ENCODE measurements at regions not wholly inside any gene's neighbourhood (a gene's known extent, or its start where the extent isn't known, plus 50 kb on each side); places are given as distances from the start of the nearest gene placed in this dataset.
"Not testable (repeated sequence)": the region's sequence is repeated elsewhere in the genome, so short reads cannot be mapped to it uniquely, and the experiment has no call there.

DNA sequence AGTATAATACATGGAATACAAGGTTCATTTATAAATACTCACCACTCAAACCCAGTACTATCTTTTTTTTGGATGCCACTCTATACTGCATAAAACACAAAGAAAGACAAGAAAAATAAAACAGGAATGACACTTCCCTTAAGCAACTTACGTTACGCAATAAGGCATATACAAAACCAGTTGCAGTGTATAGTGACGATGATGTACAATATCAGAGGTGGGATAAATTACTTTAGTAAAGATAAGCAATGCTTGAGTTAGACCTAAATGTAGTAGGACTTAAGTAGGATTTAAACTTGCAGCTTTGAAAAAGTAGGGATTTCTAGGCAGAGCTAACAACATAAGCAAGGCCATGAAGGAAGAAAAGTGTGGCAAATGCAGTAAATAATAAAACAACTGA lies 374.9 kb downstream of the SPRY2 start:
- no peak for DNase-seq

DNA sequence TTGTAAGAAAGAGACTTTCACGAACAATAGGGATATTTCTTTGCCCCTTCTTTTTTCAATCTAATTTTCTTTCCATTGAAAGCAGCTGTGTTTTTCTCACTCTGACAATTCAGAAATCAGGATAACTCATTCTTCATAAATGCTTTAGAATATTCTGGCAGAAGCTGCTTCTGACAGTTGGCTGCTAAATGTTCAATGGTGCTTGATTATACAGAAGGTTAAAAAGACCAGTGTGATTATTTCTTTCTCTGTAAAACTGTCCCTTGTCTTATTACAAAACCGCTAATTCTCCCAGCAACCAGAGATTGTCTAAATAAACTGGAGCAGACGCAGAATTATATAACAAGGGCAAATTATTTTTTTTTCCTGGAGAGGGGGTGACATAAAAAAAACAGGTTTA lies 394.4 kb downstream of the SPRY2 start:
- DNase-seq, result no peak

GRCh38 chr13:79943346-79944023 lies 397.4 kb downstream of the SPRY2 start:
- no peak for DNase-seq

DNA sequence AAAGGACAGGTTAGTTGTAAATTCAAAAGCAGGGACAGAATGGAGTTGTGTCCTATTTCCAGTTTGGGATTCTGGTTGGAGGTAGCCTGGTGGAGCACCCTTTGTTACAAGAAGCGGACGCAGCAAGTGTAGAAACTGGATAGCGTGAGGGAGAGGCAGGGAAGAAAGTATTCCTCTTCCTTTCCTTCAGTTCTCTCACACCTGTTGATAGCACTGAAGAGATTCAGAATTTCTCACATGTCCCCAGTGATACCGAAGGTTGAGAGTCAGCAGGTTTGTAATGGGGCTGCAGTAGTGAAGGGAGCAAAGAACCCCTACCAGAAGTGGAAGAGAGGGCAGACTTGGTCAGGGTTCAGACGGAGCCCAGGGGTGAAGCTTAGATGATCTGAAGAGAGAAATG lies 399.2 kb downstream of the SPRY2 start:
- DNase-seq, result no peak

- no peak for DNase-seq
These were observed 401.2 kb downstream of the SPRY2 start for GRCh38 chr13:79939689-79940088.

GRCh38 chr13:79937771-79938216 lies 403.1 kb downstream of the SPRY2 start:
- no peak for DNase-seq

GRCh38 chr13:79937311-79937710 lies 403.6 kb downstream of the SPRY2 start:
- DNase-seq, result no peak

GRCh38 chr13:79936368-79937136 lies 404.4 kb downstream of the SPRY2 start:
- DNase-seq, result no peak

DNA sequence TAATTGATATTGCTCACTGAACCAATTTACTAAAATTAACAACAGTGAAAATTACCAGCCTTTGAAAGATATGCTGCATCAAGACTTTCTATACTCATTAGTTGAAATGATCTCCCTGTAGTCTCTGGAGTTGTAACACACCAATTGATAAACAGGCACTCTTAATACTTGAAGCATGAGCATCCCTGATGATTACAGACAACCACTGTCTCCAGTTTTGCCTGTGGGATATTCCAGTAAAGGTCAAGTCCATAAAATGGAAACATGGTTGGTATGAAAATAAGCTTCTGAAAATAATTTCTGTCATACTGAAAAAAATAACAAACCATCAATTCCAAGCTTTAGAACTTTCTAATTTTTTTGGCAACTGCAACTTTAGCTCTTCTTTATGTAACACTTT lies 405.8 kb downstream of the SPRY2 start:
- no peak for DNase-seq

GRCh38 chr13:79933389-79933788 lies 407.5 kb downstream of the SPRY2 start:
- DNase-seq, result no peak

DNA sequence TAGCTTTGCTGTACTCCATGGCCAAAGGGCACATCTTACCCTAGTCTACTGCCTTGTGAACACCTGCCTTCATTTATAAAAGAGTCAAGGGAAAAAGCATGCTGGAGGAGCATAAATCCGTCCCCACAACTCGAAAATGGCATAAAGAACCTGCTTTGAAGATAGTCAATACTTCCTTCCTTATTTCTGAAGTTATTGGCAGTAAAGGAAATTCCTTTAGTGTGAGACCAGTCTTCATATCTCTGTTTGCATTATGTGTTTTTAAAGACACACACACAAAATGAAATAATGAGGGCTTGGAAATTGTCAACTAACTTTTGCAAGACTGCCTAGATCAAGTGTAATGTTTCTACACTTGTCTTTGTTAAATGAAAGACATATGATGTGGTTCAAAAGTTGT lies 408.4 kb downstream of the SPRY2 start:
- DNase-seq, result no peak

GRCh38 chr13:79923973-79924556 lies 416.9 kb downstream of the SPRY2 start:
- DNase-seq, result not testable (repeated sequence)

DNA sequence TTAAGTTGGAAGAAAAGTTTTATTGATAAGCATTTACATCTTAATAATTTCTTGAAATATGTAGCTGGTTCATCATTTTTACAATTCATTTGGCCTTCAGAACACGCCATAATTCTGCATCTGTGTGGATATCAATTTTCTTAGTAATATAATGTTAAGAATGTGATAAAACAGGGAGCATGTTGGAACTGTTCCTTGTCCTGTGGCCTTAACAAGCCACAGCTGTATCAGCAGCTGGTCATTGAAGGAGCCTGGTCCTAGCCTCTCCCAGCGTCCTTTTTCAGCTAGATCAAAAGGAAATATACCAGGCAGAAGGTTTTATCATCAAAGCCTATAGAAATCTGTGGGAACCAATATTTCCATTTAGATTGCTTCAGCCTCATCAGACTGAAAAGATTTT lies 421.8 kb downstream of the SPRY2 start:
- DNase-seq, result no peak

- no peak for DNase-seq
These were observed 422.3 kb downstream of the SPRY2 start for GRCh38 chr13:79918620-79919019.

GRCh38 chr13:79917628-79918027 lies 423.3 kb downstream of the SPRY2 start:
- no peak for DNase-seq

- DNase-seq, result no peak
These were observed 425.7 kb downstream of the SPRY2 start for GRCh38 chr13:79915114-79915811.

DNA sequence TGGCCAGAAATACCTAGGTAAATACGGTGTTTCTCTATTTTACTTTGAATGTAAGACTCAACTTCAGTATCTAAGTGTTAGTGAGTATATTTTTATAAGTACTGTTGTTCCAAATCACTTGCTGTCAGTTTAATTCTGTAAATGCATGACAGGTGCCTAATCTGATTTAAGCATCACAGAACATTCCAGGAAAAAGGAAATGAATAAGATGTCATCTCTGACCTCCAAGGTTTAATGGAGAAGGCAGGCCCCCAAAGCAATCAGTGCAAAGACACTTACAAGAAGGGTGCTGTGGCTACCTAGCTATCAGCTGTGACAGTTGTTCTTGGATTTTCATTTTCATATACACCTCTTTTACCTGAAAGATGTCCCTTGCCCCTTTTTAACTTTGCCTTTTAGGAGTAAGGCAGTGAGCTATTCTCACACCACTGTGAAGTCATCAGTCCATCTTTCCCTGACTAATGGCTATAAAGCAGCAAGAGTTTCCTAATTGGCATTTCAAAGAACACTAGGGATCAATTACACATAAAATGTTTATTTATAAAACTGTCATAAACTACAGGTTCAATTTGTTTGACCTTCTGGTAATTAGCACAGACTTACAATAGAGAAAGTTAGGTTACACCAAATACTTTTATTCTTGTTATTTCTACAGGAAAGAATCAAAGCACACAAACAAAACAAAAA lies 427.6 kb downstream of the SPRY2 start:
- DNase-seq, result no peak

GRCh38 chr13:79912403-79912802 lies 428.5 kb downstream of the SPRY2 start:
- no peak for DNase-seq

DNA sequence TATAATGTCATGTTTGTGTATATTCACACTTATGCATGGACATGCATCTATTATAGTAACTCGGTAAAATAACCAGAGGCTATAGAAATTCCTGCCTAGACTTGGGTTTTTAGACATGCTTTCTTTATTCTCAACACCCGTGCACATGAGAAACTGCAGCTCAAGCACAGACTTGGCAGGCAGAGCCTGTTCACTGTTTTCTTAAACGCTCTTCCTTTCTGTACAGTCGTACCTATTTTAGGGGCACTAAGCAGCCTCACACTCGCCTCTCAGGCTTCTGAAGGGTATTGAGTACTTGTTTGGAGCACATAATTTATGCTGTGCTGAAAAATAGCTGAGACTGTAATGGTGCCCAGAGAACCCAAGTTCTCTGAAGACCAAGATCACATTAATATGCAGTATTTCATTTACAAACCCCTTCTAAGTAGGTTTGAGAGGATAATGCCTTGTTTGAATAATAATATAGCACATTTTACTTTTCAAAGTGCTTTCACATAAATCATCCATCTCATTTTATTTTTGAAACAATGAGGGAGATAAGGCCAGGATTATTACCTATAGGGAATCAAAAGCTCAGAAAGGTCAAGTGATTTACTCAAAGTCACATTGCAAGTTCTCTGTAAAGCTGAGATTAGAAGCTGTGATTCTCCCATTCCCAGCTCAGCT lies 429.9 kb downstream of the SPRY2 start:
- no peak for DNase-seq

DNA sequence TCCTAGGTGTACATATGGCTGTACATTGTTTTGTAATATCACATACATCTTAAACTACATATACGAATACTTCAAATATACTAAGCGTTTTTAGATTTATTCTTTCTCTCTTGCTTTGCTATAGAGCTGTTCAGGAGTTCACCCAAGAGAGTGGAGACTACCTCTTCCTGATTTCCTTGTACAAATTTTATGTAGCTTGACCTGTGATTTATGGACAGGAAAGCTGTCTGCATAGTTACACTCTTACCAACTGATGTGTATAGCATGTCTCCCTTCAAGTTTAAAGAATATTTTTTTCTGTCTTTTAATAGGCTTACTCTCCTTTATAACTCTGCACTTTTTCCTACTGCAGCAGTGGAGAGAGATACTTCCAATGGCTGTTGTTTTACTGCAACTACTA lies 428.7 kb downstream of the NDFIP2 start:
- DNase-seq, result no peak

GRCh38 chr13:79908381-79908780 lies 427.4 kb downstream of the NDFIP2 start:
- no peak for DNase-seq

DNA sequence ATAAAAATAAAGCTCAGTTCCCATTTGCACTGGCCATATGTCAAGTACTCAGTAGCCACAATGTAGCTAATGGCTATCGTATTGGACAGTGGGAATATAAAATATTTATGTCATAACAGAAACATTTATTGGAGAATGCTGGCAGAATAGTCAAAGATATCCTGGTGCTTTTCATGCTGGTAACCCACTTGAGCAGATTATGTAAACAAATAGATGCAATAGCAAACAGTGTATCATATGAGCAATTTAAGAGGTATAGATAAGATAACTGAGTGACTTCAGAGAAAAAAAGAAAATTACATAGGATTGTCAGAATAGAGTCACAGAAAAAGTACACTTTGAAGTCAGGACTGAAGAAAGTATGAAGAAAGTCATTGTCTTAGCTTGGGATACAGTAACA lies 426.6 kb downstream of the NDFIP2 start:
- no peak for DNase-seq
